ENCODE measurements at regions not wholly inside any gene's neighbourhood (a gene's known extent, or its start where the extent isn't known, plus 50 kb on each side); places are given as distances from the start of the nearest gene placed in this dataset.
"Not testable (repeated sequence)": the region's sequence is repeated elsewhere in the genome, so short reads cannot be mapped to it uniquely, and the experiment has no call there.

- TF ChIP-seq ARID1B (IDR thresholded peaks at IDR 0.05) (peak; percentile 61), ZKSCAN1 (IDR thresholded peaks at IDR 0.05; ENCODE audit: low read depth, low read length) (peak; percentile 83), ILF3 (IDR thresholded peaks at IDR 0.05; ENCODE audit: borderline replicate concordance) (peak; percentile 40), ZNF395 (CRISPR knock-in tag; IDR thresholded peaks at IDR 0.05) (peak; percentile 53; the same call in 1 of the 2 replicates), ETV1 (tag; conservative IDR thresholded peaks at IDR 0.05; ENCODE audit: low read depth) (0 out of 2 replicates have a peak, but pooled peaks have one; percentile 6), NR4A1 (tag; IDR thresholded peaks at IDR 0.05) (0 out of 2 replicates have a peak, but pooled peaks have one; percentile 41), MYC (IDR thresholded peaks at IDR 0.05; ENCODE audit: low read depth, low read length) (0 out of 2 replicates have a peak, but pooled peaks have one; percentile 32), ZNF766 (CRISPR knock-in tag; conservative IDR thresholded peaks at IDR 0.05) (0 out of 2 replicates have a peak, but pooled peaks have one; percentile 34), L3MBTL2 (IDR thresholded peaks at IDR 0.05) (peak; percentile 75; the same call in 1 of the 2 replicates), RBFOX2 (IDR thresholded peaks at IDR 0.05; ENCODE audit: low read depth, low read length) (peak; percentile 10; the same call in 1 of the 2 replicates), TEAD4 (IDR thresholded peaks at IDR 0.05; ENCODE audit: low read length) (peak; percentile 30; the same call in 1 of the 2 replicates), ARID3A (IDR thresholded peaks at IDR 0.05; ENCODE audit: borderline replicate concordance, low read depth, low read length) (peak; percentile 5; the same call in 1 of the 2 replicates)
- not testable (repeated sequence) for TF ChIP-seq NR4A1 (CRISPR knock-in tag; IDR thresholded peaks at IDR 0.05); MYC (CRISPR knock-in tag; IDR thresholded peaks at IDR 0.05; ENCODE audit: borderline replicate concordance, low read depth); TEAD4 (CRISPR knock-in tag; IDR thresholded peaks at IDR 0.05; ENCODE audit: borderline replicate concordance)
- TF ChIP-seq, protein P1, sequence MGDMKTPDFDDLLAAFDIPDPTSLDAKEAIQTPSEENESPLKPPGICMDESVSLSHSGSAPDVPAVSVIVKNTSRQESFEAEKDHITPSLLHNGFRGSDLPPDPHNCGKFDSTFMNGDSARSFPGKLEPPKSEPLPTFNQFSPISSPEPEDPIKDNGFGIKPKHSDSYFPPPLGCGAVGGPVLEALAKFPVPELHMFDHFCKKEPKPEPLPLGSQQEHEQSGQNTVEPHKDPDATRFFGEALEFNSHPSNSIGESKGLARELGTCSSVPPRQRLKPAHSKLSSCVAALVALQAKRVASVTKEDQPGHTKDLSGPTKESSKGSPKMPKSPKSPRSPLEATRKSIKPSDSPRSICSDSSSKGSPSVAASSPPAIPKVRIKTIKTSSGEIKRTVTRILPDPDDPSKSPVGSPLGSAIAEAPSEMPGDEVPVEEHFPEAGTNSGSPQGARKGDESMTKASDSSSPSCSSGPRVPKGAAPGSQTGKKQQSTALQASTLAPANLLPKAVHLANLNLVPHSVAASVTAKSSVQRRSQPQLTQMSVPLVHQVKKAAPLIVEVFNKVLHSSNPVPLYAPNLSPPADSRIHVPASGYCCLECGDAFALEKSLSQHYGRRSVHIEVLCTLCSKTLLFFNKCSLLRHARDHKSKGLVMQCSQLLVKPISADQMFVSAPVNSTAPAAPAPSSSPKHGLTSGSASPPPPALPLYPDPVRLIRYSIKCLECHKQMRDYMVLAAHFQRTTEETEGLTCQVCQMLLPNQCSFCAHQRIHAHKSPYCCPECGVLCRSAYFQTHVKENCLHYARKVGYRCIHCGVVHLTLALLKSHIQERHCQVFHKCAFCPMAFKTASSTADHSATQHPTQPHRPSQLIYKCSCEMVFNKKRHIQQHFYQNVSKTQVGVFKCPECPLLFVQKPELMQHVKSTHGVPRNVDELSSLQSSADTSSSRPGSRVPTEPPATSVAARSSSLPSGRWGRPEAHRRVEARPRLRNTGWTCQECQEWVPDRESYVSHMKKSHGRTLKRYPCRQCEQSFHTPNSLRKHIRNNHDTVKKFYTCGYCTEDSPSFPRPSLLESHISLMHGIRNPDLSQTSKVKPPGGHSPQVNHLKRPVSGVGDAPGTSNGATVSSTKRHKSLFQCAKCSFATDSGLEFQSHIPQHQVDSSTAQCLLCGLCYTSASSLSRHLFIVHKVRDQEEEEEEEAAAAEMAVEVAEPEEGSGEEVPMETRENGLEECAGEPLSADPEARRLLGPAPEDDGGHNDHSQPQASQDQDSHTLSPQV (IDR thresholded peaks at IDR 0.05), result peak; percentile 85
- TF ChIP-seq, protein P2, sequence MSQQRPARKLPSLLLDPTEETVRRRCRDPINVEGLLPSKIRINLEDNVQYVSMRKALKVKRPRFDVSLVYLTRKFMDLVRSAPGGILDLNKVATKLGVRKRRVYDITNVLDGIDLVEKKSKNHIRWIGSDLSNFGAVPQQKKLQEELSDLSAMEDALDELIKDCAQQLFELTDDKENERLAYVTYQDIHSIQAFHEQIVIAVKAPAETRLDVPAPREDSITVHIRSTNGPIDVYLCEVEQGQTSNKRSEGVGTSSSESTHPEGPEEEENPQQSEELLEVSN (IDR thresholded peaks at IDR 0.05; ENCODE audit: borderline replicate concordance in 1 of 2, extremely low read depth in 1 of 2, insufficient read depth in 1 of 2, insufficient read length in 1 of 2, low read depth in 1 of 2, low read length in 1 of 2, poor library complexity in 1 of 2, severe bottlenecking in 1 of 2), result peak in 1 of 2 experiments; percentile 71
- TF ChIP-seq, protein P3, sequence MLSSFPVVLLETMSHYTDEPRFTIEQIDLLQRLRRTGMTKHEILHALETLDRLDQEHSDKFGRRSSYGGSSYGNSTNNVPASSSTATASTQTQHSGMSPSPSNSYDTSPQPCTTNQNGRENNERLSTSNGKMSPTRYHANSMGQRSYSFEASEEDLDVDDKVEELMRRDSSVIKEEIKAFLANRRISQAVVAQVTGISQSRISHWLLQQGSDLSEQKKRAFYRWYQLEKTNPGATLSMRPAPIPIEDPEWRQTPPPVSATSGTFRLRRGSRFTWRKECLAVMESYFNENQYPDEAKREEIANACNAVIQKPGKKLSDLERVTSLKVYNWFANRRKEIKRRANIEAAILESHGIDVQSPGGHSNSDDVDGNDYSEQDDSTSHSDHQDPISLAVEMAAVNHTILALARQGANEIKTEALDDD (IDR thresholded peaks at IDR 0.05), result peak; percentile 42; the same call in 1 of the 2 replicates
Measured at GRCh38 chr1:26635800-26636199, 60.0 kb upstream of the ARID1A start (continued).
